ENCODE measurements at regions not wholly inside any gene's neighbourhood (a gene's known extent, or its start where the extent isn't known, plus 50 kb on each side); places are given as distances from the start of the nearest gene placed in this dataset.

DNA sequence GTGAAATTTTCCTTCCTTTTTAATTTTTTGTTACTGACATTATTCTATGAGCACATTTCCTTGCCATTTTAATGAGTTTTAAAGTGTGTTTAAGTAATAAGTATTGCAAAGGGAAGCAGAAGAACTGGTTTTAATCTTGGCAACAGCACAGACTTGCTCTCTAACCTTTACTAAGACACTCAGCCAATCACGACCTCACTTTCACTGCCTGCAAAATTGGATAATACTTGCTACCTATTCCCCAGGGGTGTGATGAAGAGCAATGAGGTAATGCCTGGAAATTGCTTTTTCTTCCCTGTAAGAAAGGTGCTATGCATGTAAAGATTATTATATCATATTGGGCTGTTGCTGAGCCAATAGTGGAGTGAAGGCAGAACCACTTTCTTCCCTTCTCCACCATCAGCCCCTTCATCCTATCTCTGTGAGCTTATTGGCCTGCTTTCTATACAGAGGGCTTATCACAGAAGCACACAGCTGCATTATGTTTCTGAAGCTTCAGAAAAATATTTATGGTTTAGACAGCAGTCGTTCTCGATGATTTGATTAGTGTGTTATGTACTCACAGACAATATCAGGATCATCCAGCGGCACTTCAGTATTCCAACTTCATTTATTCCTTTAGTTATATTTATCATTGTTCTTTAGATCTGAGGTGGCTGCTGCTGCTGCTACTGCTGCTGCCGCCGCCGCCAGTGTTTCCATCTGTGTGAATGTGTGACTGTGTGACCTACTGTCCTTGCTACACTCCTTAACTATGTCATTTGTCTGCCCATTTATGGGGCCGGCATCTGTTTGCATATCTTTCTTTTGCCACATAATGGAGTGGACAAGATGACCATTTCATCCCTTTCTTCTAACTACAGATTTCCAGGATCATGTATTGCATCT lies 255.1 kb downstream of the C4orf33 start:
- no peak for DNase-seq (ENCODE audit: low read depth)

- DNase-seq (ENCODE audit: low read depth), result no peak
Measured at GRCh38 chr4:129352480-129352879, 256.5 kb downstream of the C4orf33 start.

- no peak for DNase-seq (ENCODE audit: low read depth)
Measured at GRCh38 chr4:129353490-129353889, 257.5 kb downstream of the C4orf33 start.

DNA sequence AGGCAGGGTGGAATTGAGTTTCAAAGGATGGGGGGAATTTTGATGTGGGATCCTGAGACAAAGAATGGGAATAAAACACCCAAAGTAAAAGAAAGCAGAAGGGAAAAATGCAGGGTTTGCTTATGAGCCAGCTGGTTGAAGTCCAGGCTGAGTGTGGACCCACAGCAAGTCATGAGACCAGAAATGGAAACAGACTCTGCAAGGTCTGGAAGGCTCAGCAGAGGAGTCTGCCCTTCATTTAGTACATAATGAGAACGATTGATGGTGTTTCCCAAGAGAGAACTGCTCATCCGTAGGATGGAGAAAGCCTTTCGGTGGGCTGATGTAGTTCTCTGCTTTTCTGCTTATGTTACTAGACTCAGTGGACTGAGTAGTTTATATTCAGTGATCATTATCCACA lies 259.1 kb downstream of the C4orf33 start:
- DNase-seq (ENCODE audit: low read depth), result no peak

DNA sequence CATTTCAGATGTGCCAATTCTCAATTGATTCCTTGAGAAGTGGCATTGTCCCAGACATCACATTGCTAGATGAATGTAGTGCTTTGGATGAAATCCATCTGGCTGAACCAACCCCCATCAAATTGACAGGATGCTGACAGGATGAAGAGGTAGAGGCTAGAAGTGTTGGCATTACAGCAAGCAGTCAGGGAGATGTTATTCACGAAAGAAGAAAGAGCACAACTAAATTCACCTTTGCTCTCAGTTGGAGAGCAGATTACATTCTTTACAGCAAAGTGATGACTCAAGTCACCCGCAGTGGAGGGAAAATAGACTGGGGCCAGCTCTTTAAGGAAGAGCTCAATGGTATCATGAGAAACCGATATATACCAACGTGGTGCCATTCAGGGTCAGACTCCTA lies 259.6 kb downstream of the C4orf33 start:
- no peak for DNase-seq (ENCODE audit: low read depth)

GRCh38 chr4:129358571-129358970 lies 262.6 kb downstream of the C4orf33 start:
- DNase-seq (ENCODE audit: low read depth), result no peak

DNA sequence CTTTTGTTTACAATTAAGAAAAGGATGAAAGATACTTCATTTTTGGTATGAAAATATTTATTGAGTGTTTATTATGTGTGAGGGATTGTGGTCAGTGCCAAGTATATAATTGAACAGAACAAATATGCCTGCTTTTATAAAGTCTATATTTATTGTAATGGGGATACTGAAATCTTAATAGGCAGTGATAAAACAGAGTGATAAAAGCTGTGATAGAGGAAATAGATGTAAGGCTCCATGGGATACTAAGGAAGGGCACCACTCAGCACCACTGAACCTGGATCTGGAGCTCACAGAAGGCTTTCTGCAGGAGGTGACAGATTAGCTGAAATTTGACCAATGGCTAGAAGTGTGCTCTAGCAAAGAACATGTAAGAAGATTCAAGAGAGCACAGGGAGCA lies 263.5 kb downstream of the C4orf33 start:
- DNase-seq (ENCODE audit: low read depth), result no peak

- DNase-seq (ENCODE audit: low read depth), result no peak
Measured at GRCh38 chr4:129362691-129363274, 266.8 kb downstream of the C4orf33 start.

DNA sequence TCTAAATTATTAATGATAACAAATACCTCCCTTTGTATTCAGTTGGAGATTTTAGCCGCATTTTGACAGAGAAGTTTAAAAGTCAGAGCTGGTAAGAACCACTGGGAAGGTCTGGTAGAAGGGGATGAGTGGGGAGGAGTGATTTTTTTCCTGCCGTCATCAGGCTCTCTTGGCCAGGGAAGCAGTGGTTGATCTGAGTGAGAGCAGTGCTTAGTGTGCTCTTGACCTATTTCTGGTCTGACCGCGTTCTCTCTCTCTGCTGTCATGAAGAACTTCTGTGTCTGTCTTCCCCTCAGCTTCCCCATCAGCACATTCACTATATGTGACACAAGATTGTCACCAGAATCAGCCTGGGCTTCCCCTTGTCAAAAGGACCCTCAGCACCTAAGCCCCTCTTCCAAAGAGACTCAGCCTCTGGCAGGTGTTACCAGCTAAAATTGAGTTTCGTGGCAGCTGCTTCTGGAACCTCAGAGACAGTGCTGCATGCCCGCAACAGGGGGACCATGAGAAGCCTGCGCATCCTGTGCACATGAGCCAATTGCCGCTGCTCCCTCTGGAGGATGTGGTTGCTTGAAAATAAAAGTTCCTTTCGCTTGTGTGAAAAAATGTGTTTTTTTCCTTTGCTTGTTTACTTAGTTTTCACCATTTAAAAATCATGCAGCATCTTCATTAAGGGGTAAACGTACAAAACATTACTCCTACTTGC lies 268.9 kb downstream of the C4orf33 start:
- DNase-seq (ENCODE audit: low read depth), result no peak

GRCh38 chr4:129369361-129370010 lies 273.5 kb downstream of the C4orf33 start:
- DNase-seq (ENCODE audit: low read depth), result no peak

GRCh38 chr4:129371065-129371464 lies 275.1 kb downstream of the C4orf33 start:
- DNase-seq (ENCODE audit: low read depth), result no peak

DNA sequence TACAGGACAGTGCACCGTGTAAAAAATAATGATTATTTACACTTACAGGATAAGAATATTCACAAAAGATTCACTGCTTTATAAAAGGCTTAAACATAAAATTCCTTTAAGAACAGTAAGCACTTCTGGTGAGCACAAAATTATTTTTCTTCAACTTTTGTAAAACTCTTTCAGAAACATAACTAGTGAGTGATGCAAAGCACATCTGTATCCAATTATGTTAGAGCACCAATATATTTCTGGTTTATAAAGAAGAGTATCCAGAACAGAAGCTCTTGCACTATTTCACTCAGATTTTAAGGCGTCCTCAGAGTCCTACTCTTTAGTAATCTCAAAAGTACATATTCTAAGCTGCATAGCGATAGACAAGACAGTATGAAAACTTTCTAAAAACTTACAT lies 276.0 kb downstream of the C4orf33 start:
- no peak for DNase-seq (ENCODE audit: low read depth)

DNA sequence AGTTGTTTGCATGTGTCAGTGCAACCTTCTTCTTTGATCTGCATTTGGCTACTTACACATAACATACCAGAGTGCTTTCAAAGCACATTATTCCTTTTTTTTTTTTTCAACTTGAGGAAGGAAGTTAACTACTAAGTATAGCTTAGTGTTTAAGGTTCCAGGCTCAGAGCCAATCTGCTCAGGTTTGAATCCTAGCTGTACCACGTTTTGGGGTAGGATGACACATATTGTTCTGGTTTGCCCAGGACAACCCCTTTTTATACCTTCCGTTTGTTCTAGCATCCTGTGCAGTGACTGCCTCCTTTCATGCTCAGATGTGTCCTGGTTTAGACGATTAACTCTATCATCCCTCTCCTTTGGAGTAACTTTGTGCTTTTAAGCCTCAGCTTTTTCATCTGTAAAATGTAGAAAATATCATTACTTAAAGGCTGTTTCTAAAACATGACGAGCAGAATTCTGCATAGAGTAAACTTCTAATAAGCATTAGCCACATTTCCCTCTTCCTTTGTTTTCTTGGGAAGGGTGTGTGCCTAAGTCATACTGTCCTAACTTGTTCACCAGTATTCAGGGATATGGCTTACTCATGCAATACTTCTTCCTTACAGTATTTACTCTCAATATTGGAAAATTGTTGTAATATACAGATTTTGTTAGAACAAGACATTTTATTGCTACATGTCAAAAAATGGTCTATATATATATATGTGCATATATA lies 281.3 kb downstream of the C4orf33 start:
- no peak for DNase-seq (ENCODE audit: low read depth)

GRCh38 chr4:129378364-129378763 lies 282.4 kb downstream of the C4orf33 start:
- no peak for DNase-seq (ENCODE audit: low read depth)

- no peak for DNase-seq (ENCODE audit: low read depth)
Measured at GRCh38 chr4:129379429-129379828, 283.5 kb downstream of the C4orf33 start.

GRCh38 chr4:129384974-129385373 lies 289.0 kb downstream of the C4orf33 start:
- no peak for DNase-seq (ENCODE audit: low read depth)

DNA sequence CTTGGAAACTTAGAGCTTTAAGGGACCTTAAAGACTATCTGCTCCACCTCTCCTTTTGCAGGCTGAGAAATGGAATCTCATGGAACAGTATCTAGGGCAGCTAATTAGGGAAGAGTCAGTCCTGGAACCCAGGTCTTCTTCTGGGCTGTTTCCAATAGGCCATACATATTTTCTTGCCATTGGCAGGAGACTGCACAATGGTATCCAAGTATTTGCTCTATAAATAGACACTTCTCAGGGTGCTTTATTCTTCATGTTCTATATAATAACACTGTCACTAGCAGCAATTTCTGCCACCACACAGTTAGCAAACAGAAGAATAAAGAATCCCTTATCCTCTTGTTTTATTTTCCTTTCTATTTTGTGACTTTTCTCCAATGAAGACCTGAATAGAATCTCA lies 291.7 kb downstream of the C4orf33 start:
- DNase-seq (ENCODE audit: low read depth), result no peak

- DNase-seq (ENCODE audit: low read depth), result no peak
Measured at GRCh38 chr4:129393976-129394375, 298.0 kb downstream of the C4orf33 start.

GRCh38 chr4:129394635-129395034 lies 298.7 kb downstream of the C4orf33 start:
- DNase-seq (ENCODE audit: low read depth), result no peak

GRCh38 chr4:129403848-129404247 lies 307.9 kb downstream of the C4orf33 start:
- DNase-seq (ENCODE audit: low read depth), result no peak

DNA sequence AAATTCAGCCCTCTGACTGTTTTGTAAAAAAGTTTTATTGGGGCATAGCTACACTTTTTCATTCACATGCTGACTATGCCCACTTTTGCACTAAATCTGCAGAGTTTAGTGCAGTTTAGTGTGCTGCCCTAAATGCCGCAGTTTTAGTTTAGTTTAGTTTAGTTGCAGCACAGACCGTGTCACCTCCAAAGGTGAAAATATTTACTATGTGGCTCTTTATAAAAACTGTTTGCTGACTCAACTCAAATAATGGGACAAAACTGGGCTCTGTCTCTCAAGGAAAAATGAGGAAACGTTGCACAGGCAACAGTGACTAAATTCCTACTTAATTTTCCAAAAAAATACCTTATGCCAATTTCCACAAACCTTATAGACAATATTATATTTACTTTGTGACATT lies 314.2 kb downstream of the C4orf33 start:
- DNase-seq (ENCODE audit: low read depth), result no peak

- no peak for DNase-seq (ENCODE audit: low read depth)
Measured at GRCh38 chr4:129415004-129415403, 319.1 kb downstream of the C4orf33 start.
